ENCODE measurements at regions not wholly inside any gene's neighbourhood (a gene's known extent, or its start where the extent isn't known, plus 50 kb on each side); places are given as distances from the start of the nearest gene placed in this dataset.

DNA sequence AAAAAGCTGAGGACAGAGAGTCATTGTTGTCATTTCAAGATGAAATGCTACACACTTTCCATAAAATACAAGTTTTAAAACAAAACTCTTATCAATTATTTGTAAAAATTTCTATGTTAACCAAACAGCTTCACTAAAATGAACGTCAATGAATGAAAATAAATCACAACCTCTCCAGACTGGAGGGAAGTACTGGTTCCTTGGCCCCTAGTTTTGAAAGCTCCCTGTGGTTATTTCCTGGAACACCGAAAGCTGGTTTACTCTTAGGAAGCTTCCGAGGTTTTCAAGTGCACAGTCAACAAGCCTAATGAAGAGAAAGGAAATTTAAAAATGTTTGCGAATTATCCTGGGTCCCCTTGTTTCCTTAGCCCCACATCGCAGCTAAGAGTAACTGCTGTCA, 191.1 kb upstream of the TTC29 start:
- Histone ChIP-seq H3K4me3 (ENCODE audit: low read length) (no peak overlapping the region), H3K36me3 (ENCODE audit: insufficient read depth, low read length) (no peaks in the 10 kb centered on the region), H3K9me3 (ENCODE audit: low read length) (no peaks in the 10 kb centered on the region), H4K20me1 (ENCODE audit: insufficient read depth, low read depth, low read length) (no peaks in the 10 kb centered on the region), H2AFZ (ENCODE audit: low read length) (no peak overlapping the region), H3K79me2 (ENCODE audit: low read length) (no peaks in the 10 kb centered on the region), H3K27me3 (ENCODE audit: low read length) (no peaks in the 10 kb centered on the region), H3K27ac (ENCODE audit: low read length) (no peak overlapping the region), H3K9ac (ENCODE audit: low read length) (no peak overlapping the region), H3K9me2 (replicated peaks; ENCODE audit: insufficient read depth, low read length) (no peaks in the 10 kb centered on the region), H3K4me2 (ENCODE audit: low read depth, low read length, poor library complexity, severe bottlenecking) (no peak overlapping the region), H3K4me1 (ENCODE audit: low read length) (no peaks in the 10 kb centered on the region)
- no peak for DNase-seq

DNA sequence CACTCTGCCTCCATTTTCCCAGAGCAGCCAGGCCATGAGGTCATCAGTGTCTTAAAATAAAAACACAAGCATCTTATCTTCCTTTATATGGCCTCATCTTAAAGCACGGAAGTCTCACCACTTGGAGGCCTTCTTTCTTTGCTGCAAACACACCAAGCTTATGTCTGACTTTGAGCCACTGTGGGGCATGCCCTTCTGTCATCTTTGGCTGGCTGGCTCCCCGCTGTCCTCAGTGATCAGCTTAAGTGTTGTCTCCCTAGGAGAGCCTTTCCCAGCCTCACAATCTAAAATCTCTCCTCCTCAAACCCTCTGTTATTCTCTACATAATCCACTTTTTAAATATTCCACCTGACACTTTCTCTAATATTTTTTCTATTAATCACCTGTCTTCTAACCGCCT, 191.6 kb upstream of the TTC29 start:
- Histone ChIP-seq H3K4me2 (ENCODE audit: low read depth, low read length, poor library complexity, severe bottlenecking) (no peak overlapping the region), H3K9me3 (ENCODE audit: low read length) (no peaks in the 10 kb centered on the region), H3K27ac (ENCODE audit: low read length) (no peak overlapping the region), H3K27me3 (ENCODE audit: low read length) (no peaks in the 10 kb centered on the region), H3K9ac (ENCODE audit: low read length) (no peak overlapping the region), H4K20me1 (ENCODE audit: insufficient read depth, low read depth, low read length) (no peaks in the 10 kb centered on the region), H3K4me3 (ENCODE audit: low read length) (no peak overlapping the region), H3K9me2 (replicated peaks; ENCODE audit: insufficient read depth, low read length) (no peaks in the 10 kb centered on the region), H3K36me3 (ENCODE audit: insufficient read depth, low read length) (no peaks in the 10 kb centered on the region), H2AFZ (ENCODE audit: low read length) (no peak overlapping the region), H3K79me2 (ENCODE audit: low read length) (no peaks in the 10 kb centered on the region), H3K4me1 (ENCODE audit: low read length) (no peaks in the 10 kb centered on the region)
- no peak for DNase-seq

DNA sequence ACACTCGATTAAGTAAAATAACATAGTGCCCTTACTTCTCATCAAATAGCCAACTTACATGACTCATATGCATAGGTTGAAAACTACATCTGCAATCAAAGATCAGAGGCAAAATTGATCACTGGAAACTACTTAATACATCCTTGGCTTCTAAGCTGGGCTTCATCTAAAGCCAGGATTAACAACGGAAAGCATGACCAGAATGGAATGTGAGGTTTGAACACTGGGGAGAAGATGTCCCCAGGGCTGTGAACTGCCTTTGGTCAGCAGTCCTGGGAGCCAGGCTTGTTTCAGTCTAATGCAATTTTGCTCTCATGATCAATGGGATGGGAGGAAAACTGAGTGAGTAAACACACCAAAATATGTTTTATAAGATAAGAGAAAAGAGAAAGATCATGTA, 192.5 kb upstream of the TTC29 start:
- Histone ChIP-seq H3K4me3 (ENCODE audit: low read length) (no peak overlapping the region), H4K20me1 (ENCODE audit: insufficient read depth, low read depth, low read length) (no peaks in the 10 kb centered on the region), H3K4me1 (ENCODE audit: low read length) (no peaks in the 10 kb centered on the region), H3K9me2 (replicated peaks; ENCODE audit: insufficient read depth, low read length) (no peaks in the 10 kb centered on the region), H3K9ac (ENCODE audit: low read length) (no peak overlapping the region), H3K9me3 (ENCODE audit: low read length) (no peaks in the 10 kb centered on the region), H3K79me2 (ENCODE audit: low read length) (no peaks in the 10 kb centered on the region), H3K27me3 (ENCODE audit: low read length) (no peaks in the 10 kb centered on the region), H3K36me3 (ENCODE audit: insufficient read depth, low read length) (no peaks in the 10 kb centered on the region), H3K4me2 (ENCODE audit: low read depth, low read length, poor library complexity, severe bottlenecking) (no peak overlapping the region), H2AFZ (ENCODE audit: low read length) (no peak overlapping the region), H3K27ac (ENCODE audit: low read length) (no peak overlapping the region)
- no peak for DNase-seq

DNA sequence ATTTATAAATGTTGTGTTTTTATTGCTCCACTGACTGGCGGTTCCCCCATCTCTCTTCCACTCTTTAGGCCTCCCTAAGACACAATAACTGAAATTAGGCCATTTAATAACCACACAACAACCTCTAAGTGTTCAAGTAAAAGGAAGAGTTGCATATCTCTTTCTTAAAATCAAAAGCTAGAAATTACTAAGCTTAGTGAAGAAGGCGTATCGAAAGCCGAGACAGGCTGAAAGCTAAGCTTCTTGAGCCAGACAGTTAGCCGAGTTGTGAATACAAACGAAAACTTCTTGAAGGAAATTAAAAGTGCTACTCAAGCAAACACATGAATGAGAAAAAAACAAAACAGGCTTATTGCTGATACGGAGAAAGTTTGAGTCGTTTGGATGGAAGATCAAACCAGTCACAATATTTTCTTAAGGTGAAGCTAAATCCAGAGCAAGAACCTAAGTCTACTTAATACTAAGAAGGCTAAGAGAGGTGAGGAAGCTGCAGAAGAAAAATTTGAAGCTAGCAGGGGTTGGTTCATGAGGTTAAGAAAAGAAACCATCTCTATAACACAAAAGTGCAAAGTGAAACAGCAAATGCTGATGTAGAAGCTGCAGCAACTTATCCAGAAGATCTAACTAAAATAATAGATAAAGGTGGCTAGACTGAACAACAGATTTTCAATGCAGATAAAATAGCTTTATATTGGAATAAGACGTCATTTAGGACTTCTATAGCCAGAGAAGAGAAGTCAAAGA, 194.0 kb upstream of the TTC29 start:
- Histone ChIP-seq H4K20me1 (ENCODE audit: insufficient read depth, low read depth, low read length) (no peaks in the 10 kb centered on the region), H3K4me2 (ENCODE audit: low read depth, low read length, poor library complexity, severe bottlenecking) (no peak overlapping the region), H3K9ac (ENCODE audit: low read length) (no peak overlapping the region), H3K27me3 (ENCODE audit: low read length) (no peaks in the 10 kb centered on the region), H3K36me3 (ENCODE audit: insufficient read depth, low read length) (no peaks in the 10 kb centered on the region), H3K9me3 (ENCODE audit: low read length) (no peaks in the 10 kb centered on the region), H2AFZ (ENCODE audit: low read length) (no peak overlapping the region), H3K27ac (ENCODE audit: low read length) (no peak overlapping the region), H3K4me3 (ENCODE audit: low read length) (no peak overlapping the region), H3K4me1 (ENCODE audit: low read length) (no peaks in the 10 kb centered on the region), H3K79me2 (ENCODE audit: low read length) (no peaks in the 10 kb centered on the region), H3K9me2 (replicated peaks; ENCODE audit: insufficient read depth, low read length) (peaks cover 2% of the 10 kb centered on the region; the same call in 1 of the 2 replicates)
- DNase-seq: no peak

DNA sequence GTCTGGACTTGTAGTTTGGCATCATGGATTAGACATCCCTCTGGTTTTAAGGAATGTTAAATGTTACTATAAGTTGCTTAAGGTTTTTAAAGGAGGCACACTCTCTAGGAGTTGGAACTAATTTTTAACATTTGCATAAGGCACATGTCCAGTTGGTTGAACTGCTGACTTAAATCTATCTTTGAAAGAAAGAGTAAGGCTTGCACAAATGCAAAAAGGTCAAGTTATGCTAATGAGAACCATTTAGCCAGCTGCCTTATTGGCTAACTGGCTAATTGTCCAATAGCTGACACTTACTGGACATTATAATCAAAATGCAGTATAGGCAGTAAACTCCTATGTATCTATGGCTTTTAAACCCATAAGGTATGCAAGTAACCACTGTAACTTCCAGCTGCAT, 206.1 kb upstream of the TTC29 start:
- no peaks in the 10 kb centered on the region for H3K36me3 ChIP-seq (ENCODE audit: insufficient read depth, low read length)
- H2AFZ ChIP-seq (ENCODE audit: low read length): no peak overlapping the region
- H3K79me2 ChIP-seq (ENCODE audit: low read length): no peaks in the 10 kb centered on the region
- H3K9me2 ChIP-seq (replicated peaks; ENCODE audit: insufficient read depth, low read length): no peaks in the 10 kb centered on the region
- no peak overlapping the region for H3K27ac ChIP-seq (ENCODE audit: low read length)
- H3K9ac ChIP-seq (ENCODE audit: low read length): no peak overlapping the region
- no peaks in the 10 kb centered on the region for H3K4me1 ChIP-seq (ENCODE audit: low read length)
- no peak overlapping the region for H3K4me2 ChIP-seq (ENCODE audit: low read depth, low read length, poor library complexity, severe bottlenecking)
- no peaks in the 10 kb centered on the region for H3K27me3 ChIP-seq (ENCODE audit: low read length)
- no peaks in the 10 kb centered on the region for H3K9me3 ChIP-seq (ENCODE audit: low read length)
- no peak for DNase-seq
- H4K20me1 ChIP-seq (ENCODE audit: insufficient read depth, low read depth, low read length): no peaks in the 10 kb centered on the region
- no peak overlapping the region for H3K4me3 ChIP-seq (ENCODE audit: low read length)

DNA sequence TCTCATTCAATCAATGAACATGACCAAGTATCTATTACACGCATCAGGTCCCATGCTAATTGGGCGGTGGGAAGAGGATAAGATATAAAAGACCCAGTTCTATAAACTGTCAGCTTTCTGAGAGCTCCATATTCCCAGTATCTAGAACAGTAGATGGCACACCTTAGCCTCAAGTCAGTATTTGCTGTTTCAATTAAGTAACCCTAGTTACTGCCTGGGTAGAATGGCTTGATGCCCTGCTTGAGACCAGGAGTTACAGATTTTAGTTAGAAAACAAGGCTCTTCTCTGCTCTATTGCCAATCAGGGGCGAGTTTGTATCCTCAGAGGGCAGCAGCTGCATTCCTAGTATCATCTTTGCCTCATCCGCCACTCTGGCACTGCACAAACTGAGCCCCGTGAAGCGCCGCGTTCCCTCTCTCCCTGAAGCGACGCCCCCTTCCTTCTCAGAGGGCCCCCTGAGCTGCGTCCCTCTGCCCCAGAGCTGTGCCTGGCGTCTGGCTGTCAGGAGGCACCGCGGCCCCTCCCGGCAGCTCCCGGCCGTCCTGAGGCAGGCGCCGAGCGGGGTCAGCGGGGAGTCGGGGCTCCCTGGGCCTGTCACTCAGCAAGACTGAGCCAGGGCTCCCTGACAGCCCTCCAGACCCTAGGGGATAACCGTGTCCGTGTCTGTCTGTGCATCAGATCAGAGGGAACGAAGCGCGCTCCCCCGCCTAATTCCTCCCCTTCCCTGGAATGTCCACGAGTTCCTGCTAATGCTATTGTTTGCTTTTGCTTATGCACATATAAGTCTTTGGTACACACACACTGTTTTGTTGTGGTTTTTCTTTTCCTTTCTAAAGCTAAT, 212.4 kb upstream of the TTC29 start:
- no peak overlapping the region for H2AFZ ChIP-seq (ENCODE audit: low read length)
- H3K27ac ChIP-seq (ENCODE audit: low read length): no peak overlapping the region
- no peaks in the 10 kb centered on the region for H3K36me3 ChIP-seq (ENCODE audit: insufficient read depth, low read length)
- no peaks in the 10 kb centered on the region for H3K9me2 ChIP-seq (replicated peaks; ENCODE audit: insufficient read depth, low read length)
- H3K4me1 ChIP-seq (ENCODE audit: low read length): no peaks in the 10 kb centered on the region
- H3K4me3 ChIP-seq (ENCODE audit: low read length): no peak overlapping the region
- DNase-seq: no peak
- no peaks in the 10 kb centered on the region for H3K27me3 ChIP-seq (ENCODE audit: low read length)
- H3K4me2 ChIP-seq (ENCODE audit: low read depth, low read length, poor library complexity, severe bottlenecking): no peak overlapping the region
- no peaks in the 10 kb centered on the region for H3K9me3 ChIP-seq (ENCODE audit: low read length)
- H3K79me2 ChIP-seq (ENCODE audit: low read length): no peaks in the 10 kb centered on the region
- no peaks in the 10 kb centered on the region for H4K20me1 ChIP-seq (ENCODE audit: insufficient read depth, low read depth, low read length)
- no peak overlapping the region for H3K9ac ChIP-seq (ENCODE audit: low read length)

DNA sequence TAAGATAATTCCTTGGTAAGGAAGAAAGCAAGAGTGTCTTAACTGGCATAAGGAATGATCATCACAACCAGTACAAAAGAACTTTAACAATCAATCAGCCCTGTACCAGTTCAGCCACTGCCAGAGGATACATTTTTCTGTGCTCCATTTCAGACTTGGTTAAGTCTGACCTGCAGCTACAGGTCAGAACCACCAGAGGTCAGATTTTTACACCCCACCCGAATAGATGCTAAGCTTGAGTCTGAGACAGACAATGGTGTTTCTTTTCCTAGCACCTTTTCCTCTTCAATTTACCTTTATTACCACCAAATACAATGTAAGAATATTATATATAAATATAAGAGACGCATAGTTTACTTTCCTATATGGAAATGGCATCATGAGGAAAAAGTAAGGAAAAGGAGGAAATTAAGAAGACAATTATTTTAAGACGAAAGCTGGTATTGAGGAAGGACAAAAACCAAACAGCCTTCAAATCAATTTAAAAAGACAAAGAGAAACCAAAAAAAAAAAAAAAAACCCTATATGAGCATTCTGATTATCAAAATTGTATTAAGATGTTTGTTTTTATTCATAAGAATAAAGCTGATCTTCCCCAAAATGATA, 215.3 kb upstream of the TTC29 start:
- H3K27ac ChIP-seq (ENCODE audit: low read length): no peak overlapping the region
- peak; percentile 78 for DNase-seq
- no peak overlapping the region for H2AFZ ChIP-seq (ENCODE audit: low read length)
- no peaks in the 10 kb centered on the region for H3K9me3 ChIP-seq (ENCODE audit: low read length)
- H3K4me2 ChIP-seq (ENCODE audit: low read depth, low read length, poor library complexity, severe bottlenecking): no peak overlapping the region
- no peaks in the 10 kb centered on the region for H4K20me1 ChIP-seq (ENCODE audit: insufficient read depth, low read depth, low read length)
- no peaks in the 10 kb centered on the region for H3K27me3 ChIP-seq (ENCODE audit: low read length)
- no peaks in the 10 kb centered on the region for H3K4me1 ChIP-seq (ENCODE audit: low read length)
- no peaks in the 10 kb centered on the region for H3K9me2 ChIP-seq (replicated peaks; ENCODE audit: insufficient read depth, low read length)
- no peaks in the 10 kb centered on the region for H3K36me3 ChIP-seq (ENCODE audit: insufficient read depth, low read length)
- no peaks in the 10 kb centered on the region for H3K79me2 ChIP-seq (ENCODE audit: low read length)
- no peak overlapping the region for H3K4me3 ChIP-seq (ENCODE audit: low read length)
- no peak overlapping the region for H3K9ac ChIP-seq (ENCODE audit: low read length)

DNA sequence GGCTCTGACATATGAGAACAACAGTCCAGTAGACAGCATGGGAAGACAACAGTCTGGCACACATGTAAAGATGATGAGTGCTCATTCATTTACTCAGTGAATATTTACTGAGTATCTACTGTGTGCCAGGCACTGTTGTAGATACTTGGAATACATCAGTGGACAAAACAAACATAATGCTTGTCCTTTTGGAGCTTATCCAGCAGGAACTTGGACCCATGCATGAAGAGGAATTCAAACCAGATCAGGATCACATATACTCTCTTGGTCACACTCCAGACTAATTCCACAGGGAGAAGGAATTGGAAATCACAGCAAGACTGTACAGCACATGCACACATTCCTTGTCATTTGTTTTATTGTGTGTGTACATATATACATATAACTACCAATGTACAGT, 217.6 kb upstream of the TTC29 start:
- Histone ChIP-seq H3K27ac (ENCODE audit: low read length) (no peak overlapping the region), H4K20me1 (ENCODE audit: insufficient read depth, low read depth, low read length) (no peaks in the 10 kb centered on the region), H3K9ac (ENCODE audit: low read length) (no peak overlapping the region), H3K4me2 (ENCODE audit: low read depth, low read length, poor library complexity, severe bottlenecking) (no peak overlapping the region), H3K4me3 (ENCODE audit: low read length) (no peak overlapping the region), H3K27me3 (ENCODE audit: low read length) (no peaks in the 10 kb centered on the region), H2AFZ (ENCODE audit: low read length) (no peak overlapping the region), H3K4me1 (ENCODE audit: low read length) (no peaks in the 10 kb centered on the region), H3K9me3 (ENCODE audit: low read length) (no peaks in the 10 kb centered on the region), H3K79me2 (ENCODE audit: low read length) (no peaks in the 10 kb centered on the region), H3K9me2 (replicated peaks; ENCODE audit: insufficient read depth, low read length) (no peaks in the 10 kb centered on the region), H3K36me3 (ENCODE audit: insufficient read depth, low read length) (no peaks in the 10 kb centered on the region)
- no peak for DNase-seq
